ENCODE measurements at regions not wholly inside any gene's neighbourhood (a gene's known extent, or its start where the extent isn't known, plus 50 kb on each side); places are given as distances from the start of the nearest gene placed in this dataset.

- TF ChIP-seq, protein P1, sequence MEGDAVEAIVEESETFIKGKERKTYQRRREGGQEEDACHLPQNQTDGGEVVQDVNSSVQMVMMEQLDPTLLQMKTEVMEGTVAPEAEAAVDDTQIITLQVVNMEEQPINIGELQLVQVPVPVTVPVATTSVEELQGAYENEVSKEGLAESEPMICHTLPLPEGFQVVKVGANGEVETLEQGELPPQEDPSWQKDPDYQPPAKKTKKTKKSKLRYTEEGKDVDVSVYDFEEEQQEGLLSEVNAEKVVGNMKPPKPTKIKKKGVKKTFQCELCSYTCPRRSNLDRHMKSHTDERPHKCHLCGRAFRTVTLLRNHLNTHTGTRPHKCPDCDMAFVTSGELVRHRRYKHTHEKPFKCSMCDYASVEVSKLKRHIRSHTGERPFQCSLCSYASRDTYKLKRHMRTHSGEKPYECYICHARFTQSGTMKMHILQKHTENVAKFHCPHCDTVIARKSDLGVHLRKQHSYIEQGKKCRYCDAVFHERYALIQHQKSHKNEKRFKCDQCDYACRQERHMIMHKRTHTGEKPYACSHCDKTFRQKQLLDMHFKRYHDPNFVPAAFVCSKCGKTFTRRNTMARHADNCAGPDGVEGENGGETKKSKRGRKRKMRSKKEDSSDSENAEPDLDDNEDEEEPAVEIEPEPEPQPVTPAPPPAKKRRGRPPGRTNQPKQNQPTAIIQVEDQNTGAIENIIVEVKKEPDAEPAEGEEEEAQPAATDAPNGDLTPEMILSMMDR (IDR thresholded peaks at IDR 0.05): no peak
- no peak for TF ChIP-seq POLR2AphosphoS5 (IDR thresholded peaks at IDR 0.05)
Measured at GRCh38 chr15:59830873-59831272, 141.8 kb upstream of the BNIP2 start.

All from transverse colon (tissue), 4 donors.